ENCODE measurements at regions not wholly inside any gene's neighbourhood (a gene's known extent, or its start where the extent isn't known, plus 50 kb on each side); places are given as distances from the start of the nearest gene placed in this dataset.

GRCh38 chr2:116918574-116918973 is 895.9 kb upstream of the DDX18 start:
- H3K9me3 ChIP-seq (ENCODE audit: control insufficient read depth, insufficient read depth, low read length): peaks cover 4% of the 10 kb centered on the region
- H4K8ac ChIP-seq (ENCODE audit: low read depth in 2 of 2, low read length in 2 of 2): no peak overlapping the region
- H4K20me1 ChIP-seq (ENCODE audit: insufficient read depth, low read length): no peaks in the 10 kb centered on the region
- no peak overlapping the region for H3K4ac ChIP-seq (ENCODE audit: low read depth, low read length)
- ATAC-seq (ENCODE audit: low read depth) (no peak), DNase-seq (no peak)
- ChIA-PET CTCF (no interaction called here), POLR2A (ENCODE audit: unreplicated experiment) (no interaction called here)
- H2BK20ac ChIP-seq (ENCODE audit: low read depth, low read length): no peak overlapping the region
- H3K36me3 ChIP-seq (ENCODE audit: control insufficient read depth, insufficient read depth, low read length): no peaks in the 10 kb centered on the region
- no peak overlapping the region for H2BK5ac ChIP-seq (ENCODE audit: low read depth, low read length, poor library complexity, severe bottlenecking)
- H2AK9ac ChIP-seq (replicated peaks; ENCODE audit: low read depth, low read length, poor library complexity): no peak overlapping the region
- H3K56ac ChIP-seq (ENCODE audit: extremely low read depth, insufficient read depth, low read length): no peak overlapping the region
- H3K14ac ChIP-seq (replicated peaks; ENCODE audit: low read depth, low read length): no peak overlapping the region
- no peak overlapping the region for H3K18ac ChIP-seq (ENCODE audit: low read depth, low read length)
- H2AFZ ChIP-seq (replicated peaks; ENCODE audit: low read length, poor library complexity): no peak overlapping the region
- no peak overlapping the region for H2BK120ac ChIP-seq (ENCODE audit: low read depth, low read length)
- H4K5ac ChIP-seq (ENCODE audit: low read depth, low read length): no peak overlapping the region
- no peak overlapping the region for H4K91ac ChIP-seq (ENCODE audit: insufficient read depth, low read depth, low read length)
- H3K4me3 ChIP-seq (ENCODE audit: insufficient read depth, low read depth, low read length): no peak overlapping the region
- no peak overlapping the region for H2AK5ac ChIP-seq (ENCODE audit: low read depth, low read length)
- H3K4me1 ChIP-seq (ENCODE audit: control insufficient read depth, insufficient read depth, low read length): no peaks in the 10 kb centered on the region
- no peak for TF ChIP-seq SMC3 (IDR thresholded peaks at IDR 0.05; ENCODE audit: low read depth, low read length)
- no peak for TF ChIP-seq RFX5 (IDR thresholded peaks at IDR 0.05; ENCODE audit: low read depth, low read length)
- no peak for TF ChIP-seq RAD21 (IDR thresholded peaks at IDR 0.05; ENCODE audit: low read length)
- no peak for TF ChIP-seq NFE2L2 (IDR thresholded peaks at IDR 0.05; ENCODE audit: low read depth, low read length)
- H3K27me3 ChIP-seq (ENCODE audit: control insufficient read depth, insufficient read depth, low read length): no peaks in the 10 kb centered on the region
- no CpG with 5 or more reads among the region's 4 CpGs for WGBS, 2 experiments (ENCODE audit: extremely low coverage in 2 of 2, insufficient read length in 1 of 2)
- no peak overlapping the region for H3K9ac ChIP-seq (ENCODE audit: low read depth, low read length)
- no peaks in the 10 kb centered on the region for H3K9me1 ChIP-seq (ENCODE audit: insufficient read depth, low read length)
- intact Hi-C loops (cut with micrococcal nuclease): no loop called here
- no peak overlapping the region for H3K27ac ChIP-seq (ENCODE audit: insufficient read depth, low read length)
- in situ Hi-C loops (cut with MboI; ENCODE audit: low sequenced_read_pairs): no loop called here
- H3K4me2 ChIP-seq (ENCODE audit: low read depth, low read length): no peak overlapping the region
- BruUV-seq (replicated peaks): no TSS peak
- no peak overlapping the region for H2BK15ac ChIP-seq (ENCODE audit: low read depth, low read length)
- H3K79me1 ChIP-seq (ENCODE audit: low read depth in 1 of 2, low read length in 2 of 2): no peaks in the 10 kb centered on the region
- dilution Hi-C loops (cut with HindIII; ENCODE audit: low sequenced_read_pairs, unreplicated experiment): no loop called here
- no peak overlapping the region for H3K23ac ChIP-seq (ENCODE audit: low read depth, low read length)
